ENCODE measurements at regions not wholly inside any gene's neighbourhood (a gene's known extent, or its start where the extent isn't known, plus 50 kb on each side); places are given as distances from the start of the nearest gene placed in this dataset.

- intact Hi-C loops (cut with micrococcal nuclease; ENCODE audit: unreplicated experiment), result no loop called here
- ChIA-PET POLR2A (interaction anchor here (0.6 kb wide), 1 partner anchor 632 kb away, joined by 3 read pairs; no protein-coding TSS in a partner anchor), CTCF (ENCODE audit: unreplicated experiment) (no interaction called here)
- no peak overlapping the region for H3K4me3 ChIP-seq (ENCODE audit: low read depth, low read length, poor library complexity, severe bottlenecking)
- H2AFZ ChIP-seq (ENCODE audit: low read length), result no peak overlapping the region
- no peaks in the 10 kb centered on the region for H3K9me2 ChIP-seq (ENCODE audit: insufficient read depth, low read length)
- no peaks in the 10 kb centered on the region for H3K36me3 ChIP-seq (ENCODE audit: insufficient read depth, low read length)
- no peak for TF ChIP-seq EZH2phosphoT487 (IDR thresholded peaks at IDR 0.05; ENCODE audit: borderline replicate concordance, low read depth, low read length)
- H3K27ac ChIP-seq (ENCODE audit: low read depth, low read length, poor library complexity, severe bottlenecking), result no peak overlapping the region
- H3K79me2 ChIP-seq (ENCODE audit: insufficient read depth, low read depth, low read length), result no peaks in the 10 kb centered on the region
- H3K9me3 ChIP-seq (ENCODE audit: low read length), result no peaks in the 10 kb centered on the region
- DNase-seq (ENCODE audit: low spot score), result no peak
- H3K4me1 ChIP-seq (ENCODE audit: insufficient read depth, low read length, poor library complexity, severe bottlenecking), result peaks cover 9% of the 10 kb centered on the region
- H3K4me2 ChIP-seq (ENCODE audit: low read length), result no peak overlapping the region
- H4K20me1 ChIP-seq (ENCODE audit: insufficient read depth, low read length), result no peaks in the 10 kb centered on the region
- BruUV-seq (replicated peaks), result no TSS peak
These were observed 75.6 kb downstream of the CCNG2 start for GRCh38 chr4:77232653-77233052.

GRCh38 chr4:77235289-77235854 is 78.4 kb downstream of the CCNG2 start:
- Histone ChIP-seq H3K36me3 (ENCODE audit: insufficient read depth, low read length) (no peaks in the 10 kb centered on the region), H3K27ac (ENCODE audit: low read depth, low read length, poor library complexity, severe bottlenecking) (no peak overlapping the region), H4K20me1 (ENCODE audit: insufficient read depth, low read length) (no peaks in the 10 kb centered on the region), H2AFZ (ENCODE audit: low read length) (no peak overlapping the region), H3K9me3 (ENCODE audit: low read length) (no peaks in the 10 kb centered on the region), H3K9me2 (ENCODE audit: insufficient read depth, low read length) (no peaks in the 10 kb centered on the region), H3K4me2 (ENCODE audit: low read length) (peak overlapping the region; percentile 18; the same call in 1 of the 2 replicates), H3K79me2 (ENCODE audit: insufficient read depth, low read depth, low read length) (no peaks in the 10 kb centered on the region), H3K4me3 (ENCODE audit: low read depth, low read length, poor library complexity, severe bottlenecking) (no peak overlapping the region), H3K4me1 (ENCODE audit: insufficient read depth, low read length, poor library complexity, severe bottlenecking) (peaks cover 9% of the 10 kb centered on the region)
- ChIA-PET POLR2A (no interaction called here), CTCF (ENCODE audit: unreplicated experiment) (no interaction called here)
- intact Hi-C loops (cut with micrococcal nuclease; ENCODE audit: unreplicated experiment), result no loop called here
- no TSS peak for BruUV-seq (replicated peaks)
- peak; percentile 21 for DNase-seq (ENCODE audit: low spot score)
- TF ChIP-seq CTCF (conservative IDR thresholded peaks at IDR 0.05; ENCODE audit: low read length) (no peak), EZH2phosphoT487 (IDR thresholded peaks at IDR 0.05; ENCODE audit: borderline replicate concordance, low read depth, low read length) (no peak)

GRCh38 chr4:77236806-77237205 is 79.8 kb downstream of the CCNG2 start:
- no peaks in the 10 kb centered on the region for H3K36me3 ChIP-seq (ENCODE audit: insufficient read depth, low read length)
- no peak overlapping the region for H2AFZ ChIP-seq (ENCODE audit: low read length)
- TF ChIP-seq EZH2phosphoT487 (IDR thresholded peaks at IDR 0.05; ENCODE audit: borderline replicate concordance, low read depth, low read length), result no peak
- no peak for TF ChIP-seq CTCF (conservative IDR thresholded peaks at IDR 0.05; ENCODE audit: low read length)
- no peaks in the 10 kb centered on the region for H3K9me3 ChIP-seq (ENCODE audit: low read length)
- POLR2A ChIA-PET, result no interaction called here
- no peaks in the 10 kb centered on the region for H3K79me2 ChIP-seq (ENCODE audit: insufficient read depth, low read depth, low read length)
- no peak overlapping the region for H3K27ac ChIP-seq (ENCODE audit: low read depth, low read length, poor library complexity, severe bottlenecking)
- intact Hi-C loops (cut with micrococcal nuclease; ENCODE audit: unreplicated experiment), result no loop called here
- H3K9me2 ChIP-seq (ENCODE audit: insufficient read depth, low read length), result no peaks in the 10 kb centered on the region
- no peaks in the 10 kb centered on the region for H4K20me1 ChIP-seq (ENCODE audit: insufficient read depth, low read length)
- H3K4me2 ChIP-seq (ENCODE audit: low read length), result no peak overlapping the region
- no peak overlapping the region for H3K4me3 ChIP-seq (ENCODE audit: low read depth, low read length, poor library complexity, severe bottlenecking)
- BruUV-seq (replicated peaks), result no TSS peak
- CTCF ChIA-PET (ENCODE audit: unreplicated experiment), result no interaction called here
- peaks cover 9% of the 10 kb centered on the region for H3K4me1 ChIP-seq (ENCODE audit: insufficient read depth, low read length, poor library complexity, severe bottlenecking)
- DNase-seq (ENCODE audit: low spot score), result no peak

All from OCI-LY7 (cell line).